GM12891 (cell line): ENCODE measurements at regions not wholly inside any gene's neighbourhood (a gene's known extent, or its start where the extent isn't known, plus 50 kb on each side); places are given as distances from the start of the nearest gene placed in this dataset.

Experiments used
- POLR2A ChIP-seq: IDR thresholded peaks from 2 replicates; pipeline ENCODE4 v1.6.1; 2011; ENCODE audit warnings: low read depth, low read length, control low read depth
- POLR2AphosphoS5 ChIP-seq: IDR thresholded peaks from 2 replicates; pipeline ENCODE4 v1.6.1; 2011; ENCODE audit warnings: low read depth, low read length, control low read depth
- POU2F2 ChIP-seq: IDR thresholded peaks from 2 replicates; pipeline ENCODE4 v1.6.1; 2011; ENCODE audit warnings: low read depth, mild to moderate bottlenecking, control low read depth, low read length, moderate library complexity
- SPI1 ChIP-seq: IDR thresholded peaks from 2 replicates; pipeline ENCODE4 v1.6.1; 2011; ENCODE audit warnings: low read depth, low read length, control low read depth
- TAF1 ChIP-seq: IDR thresholded peaks from 2 replicates; pipeline ENCODE4 v1.6.1; 2011; ENCODE audit warnings: low read depth, low read length, control low read depth

DNA sequence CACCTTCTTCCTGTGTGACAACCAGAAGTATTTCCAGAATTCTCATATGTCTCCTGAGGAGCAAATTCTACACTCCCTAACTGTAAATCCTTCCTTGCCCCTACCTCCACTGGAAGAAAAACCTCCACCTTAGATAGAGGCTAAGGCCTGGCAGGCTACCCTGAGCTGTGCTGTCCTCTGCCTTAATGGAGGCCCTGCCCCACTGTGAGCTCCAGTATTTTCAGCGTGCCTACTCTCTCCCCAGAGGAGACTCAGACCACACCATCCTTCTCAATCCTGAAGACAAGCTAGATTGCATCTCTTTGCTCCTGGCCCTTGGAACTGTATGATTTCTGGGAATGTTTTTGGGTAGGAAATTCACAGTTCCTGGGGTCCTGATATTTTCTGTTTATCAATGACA lies 110.0 kb upstream of the OBI1 start:
- TF ChIP-seq POLR2A (no peak), SPI1 (no peak), POU2F2 (no peak), TAF1 (no peak), POLR2AphosphoS5 (no peak)
